ENCODE measurements at regions not wholly inside any gene's neighbourhood (a gene's known extent, or its start where the extent isn't known, plus 50 kb on each side); places are given as distances from the start of the nearest gene placed in this dataset.

DNA sequence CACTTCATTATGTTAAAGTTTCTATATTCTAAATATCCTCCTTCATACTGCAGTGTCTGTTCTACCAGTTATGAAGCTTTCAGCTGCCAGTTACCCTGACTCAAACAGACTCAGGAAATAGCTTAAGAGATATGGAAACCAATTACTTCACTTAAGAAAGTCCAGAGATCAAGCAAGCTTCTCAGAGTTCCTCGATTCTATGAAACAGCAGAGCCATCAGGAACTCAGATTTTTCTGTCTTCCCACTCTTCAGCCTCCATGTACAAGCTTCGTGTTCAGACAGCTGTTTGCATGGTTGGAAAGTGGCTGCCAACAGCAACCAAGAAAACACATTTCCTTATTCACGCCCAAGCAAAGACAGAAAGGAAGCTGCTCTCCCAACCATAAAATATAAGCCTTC, 216.1 kb downstream of the ACTL7B start:
- no peak for TF ChIP-seq EZH2phosphoT487 (IDR thresholded peaks at IDR 0.05; ENCODE audit: low read depth)
- TF ChIP-seq, protein P1, sequence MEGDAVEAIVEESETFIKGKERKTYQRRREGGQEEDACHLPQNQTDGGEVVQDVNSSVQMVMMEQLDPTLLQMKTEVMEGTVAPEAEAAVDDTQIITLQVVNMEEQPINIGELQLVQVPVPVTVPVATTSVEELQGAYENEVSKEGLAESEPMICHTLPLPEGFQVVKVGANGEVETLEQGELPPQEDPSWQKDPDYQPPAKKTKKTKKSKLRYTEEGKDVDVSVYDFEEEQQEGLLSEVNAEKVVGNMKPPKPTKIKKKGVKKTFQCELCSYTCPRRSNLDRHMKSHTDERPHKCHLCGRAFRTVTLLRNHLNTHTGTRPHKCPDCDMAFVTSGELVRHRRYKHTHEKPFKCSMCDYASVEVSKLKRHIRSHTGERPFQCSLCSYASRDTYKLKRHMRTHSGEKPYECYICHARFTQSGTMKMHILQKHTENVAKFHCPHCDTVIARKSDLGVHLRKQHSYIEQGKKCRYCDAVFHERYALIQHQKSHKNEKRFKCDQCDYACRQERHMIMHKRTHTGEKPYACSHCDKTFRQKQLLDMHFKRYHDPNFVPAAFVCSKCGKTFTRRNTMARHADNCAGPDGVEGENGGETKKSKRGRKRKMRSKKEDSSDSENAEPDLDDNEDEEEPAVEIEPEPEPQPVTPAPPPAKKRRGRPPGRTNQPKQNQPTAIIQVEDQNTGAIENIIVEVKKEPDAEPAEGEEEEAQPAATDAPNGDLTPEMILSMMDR (IDR thresholded peaks at IDR 0.05; ENCODE audit: low read depth, low read length), result no peak
- Histone ChIP-seq H3K79me2 (ENCODE audit: low read length) (no peaks in the 10 kb centered on the region), H2AFZ (ENCODE audit: low read depth, low read length) (no peak overlapping the region), H3K4me3 (ENCODE audit: low read length) (no peak overlapping the region), H3K9ac (ENCODE audit: low read length) (no peak overlapping the region), H3K27me3 (ENCODE audit: low read depth, low read length) (peaks cover 19% of the 10 kb centered on the region; the same call in 1 of the 2 replicates), H3K4me2 (ENCODE audit: low read length) (no peak overlapping the region), H4K20me1 (ENCODE audit: insufficient read depth, low read length) (no peaks in the 10 kb centered on the region), H3K9me3 (ENCODE audit: insufficient read depth, low read length) (no peaks in the 10 kb centered on the region), H3K36me3 (replicated peaks; ENCODE audit: low read depth, low read length) (no peaks in the 10 kb centered on the region), H3K27ac (ENCODE audit: low read length) (no peak overlapping the region), H3K4me1 (ENCODE audit: low read length) (no peaks in the 10 kb centered on the region)

DNA sequence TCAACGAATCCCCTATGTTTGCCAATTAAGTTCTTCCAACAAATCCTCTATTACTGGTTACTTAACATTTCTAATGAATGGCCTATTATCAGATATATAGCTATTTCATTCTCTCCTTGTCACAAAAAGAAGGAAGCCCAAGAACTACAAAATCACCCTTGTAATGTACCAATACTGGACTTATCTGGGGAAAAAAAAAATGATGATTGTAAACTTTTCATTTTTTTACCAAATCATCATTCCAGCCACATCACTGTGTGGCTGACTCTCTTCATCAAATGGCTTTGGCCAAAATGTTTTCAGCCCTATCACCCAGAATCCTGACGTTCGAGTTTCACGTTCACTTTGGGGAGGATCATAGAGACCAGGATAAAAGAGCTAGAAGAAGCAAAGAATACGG, 216.7 kb downstream of the ACTL7B start:
- H3K36me3 ChIP-seq (replicated peaks; ENCODE audit: low read depth, low read length), result no peaks in the 10 kb centered on the region
- H3K9me3 ChIP-seq (ENCODE audit: insufficient read depth, low read length), result no peaks in the 10 kb centered on the region
- H4K20me1 ChIP-seq (ENCODE audit: insufficient read depth, low read length), result no peaks in the 10 kb centered on the region
- no peak overlapping the region for H3K4me2 ChIP-seq (ENCODE audit: low read length)
- TF ChIP-seq, protein P1 (IDR thresholded peaks at IDR 0.05; ENCODE audit: low read depth, low read length), result no peak
- TF ChIP-seq EZH2phosphoT487 (IDR thresholded peaks at IDR 0.05; ENCODE audit: low read depth), result no peak
- H3K4me3 ChIP-seq (ENCODE audit: low read length), result no peak overlapping the region
- no peaks in the 10 kb centered on the region for H3K79me2 ChIP-seq (ENCODE audit: low read length)
- no peak overlapping the region for H3K27ac ChIP-seq (ENCODE audit: low read length)
- H3K9ac ChIP-seq (ENCODE audit: low read length), result no peak overlapping the region
- no peak overlapping the region for H2AFZ ChIP-seq (ENCODE audit: low read depth, low read length)
- peaks cover 21% of the 10 kb centered on the region; the same call in 1 of the 2 replicates for H3K27me3 ChIP-seq (ENCODE audit: low read depth, low read length)
- H3K4me1 ChIP-seq (ENCODE audit: low read length), result no peaks in the 10 kb centered on the region

DNA sequence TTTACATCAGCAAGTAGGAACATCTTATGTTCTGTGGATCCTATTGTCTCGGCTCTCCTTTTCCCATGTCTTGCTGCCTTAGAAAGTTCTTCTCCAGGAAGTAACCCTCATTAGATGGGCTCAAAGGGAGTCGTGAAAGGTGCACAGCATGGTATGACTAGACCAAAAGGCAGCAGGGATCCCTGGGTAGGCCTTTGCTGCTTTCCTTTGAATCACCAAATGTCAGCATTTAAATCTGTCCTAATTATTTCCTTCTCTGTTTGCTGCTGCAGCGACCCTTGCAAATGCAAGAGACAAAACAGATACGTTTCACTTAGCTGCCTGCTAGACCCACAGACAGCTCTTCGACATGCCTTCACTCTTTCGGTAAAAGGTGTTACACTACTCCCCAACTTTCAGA, 218.4 kb downstream of the ACTL7B start:
- H3K4me1 ChIP-seq (ENCODE audit: low read length), result no peaks in the 10 kb centered on the region
- H4K20me1 ChIP-seq (ENCODE audit: insufficient read depth, low read length), result no peaks in the 10 kb centered on the region
- H3K4me3 ChIP-seq (ENCODE audit: low read length), result no peak overlapping the region
- H3K79me2 ChIP-seq (ENCODE audit: low read length), result no peaks in the 10 kb centered on the region
- TF ChIP-seq, protein P1 (IDR thresholded peaks at IDR 0.05; ENCODE audit: low read depth, low read length), result no peak
- no peak for TF ChIP-seq EZH2phosphoT487 (IDR thresholded peaks at IDR 0.05; ENCODE audit: low read depth)
- H3K9ac ChIP-seq (ENCODE audit: low read length), result no peak overlapping the region
- no peak overlapping the region for H3K4me2 ChIP-seq (ENCODE audit: low read length)
- H2AFZ ChIP-seq (ENCODE audit: low read depth, low read length), result no peak overlapping the region
- no peak overlapping the region for H3K27ac ChIP-seq (ENCODE audit: low read length)
- H3K36me3 ChIP-seq (replicated peaks; ENCODE audit: low read depth, low read length), result no peaks in the 10 kb centered on the region
- no peaks in the 10 kb centered on the region for H3K9me3 ChIP-seq (ENCODE audit: insufficient read depth, low read length)
- peaks cover 33% of the 10 kb centered on the region; the same call in 1 of the 2 replicates for H3K27me3 ChIP-seq (ENCODE audit: low read depth, low read length)

DNA sequence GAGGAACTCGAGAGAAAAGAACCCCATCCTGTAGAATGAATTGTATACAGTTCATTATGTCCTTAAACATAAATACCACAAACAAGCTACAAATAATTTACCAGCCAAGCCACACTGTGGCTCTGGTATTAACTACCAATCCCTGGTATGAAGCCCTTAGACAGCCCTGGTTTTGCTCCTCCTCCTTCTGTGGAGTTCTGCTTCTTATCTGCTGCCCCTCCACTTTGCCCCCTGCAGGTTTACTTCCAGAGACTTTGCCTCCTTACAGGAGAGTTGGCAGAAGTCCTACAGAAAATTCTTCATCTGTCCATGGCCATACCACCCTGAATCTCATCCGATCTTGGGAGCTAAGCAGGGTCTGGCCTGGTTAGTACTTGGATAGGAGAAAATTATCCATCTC, 219.8 kb downstream of the ACTL7B start:
- H2AFZ ChIP-seq (ENCODE audit: low read depth, low read length), result no peak overlapping the region
- no peaks in the 10 kb centered on the region for H3K9me3 ChIP-seq (ENCODE audit: insufficient read depth, low read length)
- H3K4me1 ChIP-seq (ENCODE audit: low read length), result no peaks in the 10 kb centered on the region
- no peak overlapping the region for H3K4me3 ChIP-seq (ENCODE audit: low read length)
- H3K27me3 ChIP-seq (ENCODE audit: low read depth, low read length), result peaks cover 36% of the 10 kb centered on the region; the same call in 1 of the 2 replicates
- H3K36me3 ChIP-seq (replicated peaks; ENCODE audit: low read depth, low read length), result no peaks in the 10 kb centered on the region
- H3K4me2 ChIP-seq (ENCODE audit: low read length), result no peak overlapping the region
- TF ChIP-seq EZH2phosphoT487 (IDR thresholded peaks at IDR 0.05; ENCODE audit: low read depth), result no peak
- TF ChIP-seq, protein P1 (IDR thresholded peaks at IDR 0.05; ENCODE audit: low read depth, low read length), result no peak
- no peak overlapping the region for H3K9ac ChIP-seq (ENCODE audit: low read length)
- H4K20me1 ChIP-seq (ENCODE audit: insufficient read depth, low read length), result no peaks in the 10 kb centered on the region
- H3K79me2 ChIP-seq (ENCODE audit: low read length), result no peaks in the 10 kb centered on the region
- H3K27ac ChIP-seq (ENCODE audit: low read length), result no peak overlapping the region
